Activated CD8-positive, alpha-beta T cell treated with anti-CD3 and anti-CD28 coated beads for 36 hours (primary cell): ENCODE measurements at regions not wholly inside any gene's neighbourhood (a gene's known extent, or its start where the extent isn't known, plus 50 kb on each side); places are given as distances from the start of the nearest gene placed in this dataset.

ENCODE experiments used
- ATAC-seq: fragments of 200-7000 bp; cut with Tn5 transposase; one replicate; pipeline ENCODE4 v1.10.0; 2021; ENCODE audit warnings: mild to moderate bottlenecking, moderate library complexity
- CTCF ChIA-PET: fragments of 350-600 bp; sonication (Branson Sonifier 250); formaldehyde crosslinking; loops from one replicate; lab custom pipeline; 2021; ENCODE audit warnings: antibody characterized with exemption; lab: Charles Lee
- POLR2A ChIA-PET: fragments of 350-600 bp; sonication (Branson Sonifier 250); formaldehyde crosslinking; loops from one replicate; lab custom pipeline; 2021; ENCODE audit warnings: antibody characterized with exemption; lab: Charles Lee
- DNase-seq: peaks from one replicate; pipeline ENCODE4 v3.0.0-alpha.2; 2020
- H3K27ac Mint-ChIP-seq: one replicate; pipeline ENCODE4 v1.8.0; 2021; ENCODE audit warnings: mild to moderate bottlenecking, mixed read lengths
- H3K27me3 Mint-ChIP-seq: one replicate; pipeline ENCODE4 v1.8.0; 2021; ENCODE audit warnings: mixed read lengths
- H3K36me3 Mint-ChIP-seq: one replicate; pipeline ENCODE4 v1.8.0; 2021; ENCODE audit warnings: low read depth, mixed read lengths
- H3K4me1 Mint-ChIP-seq: one replicate; pipeline ENCODE4 v1.8.0; 2021; ENCODE audit warnings: low read depth, mixed read lengths
- H3K4me3 Mint-ChIP-seq: one replicate; pipeline ENCODE4 v1.8.0; 2021; ENCODE audit warnings: mild to moderate bottlenecking, moderate library complexity, mixed read lengths
- H3K9me3 Mint-ChIP-seq: one replicate; pipeline ENCODE4 v1.8.0; 2021; ENCODE audit warnings: mixed read lengths
- intact Hi-C: fragments of 100-400 bp; cut with micrococcal nuclease; formaldehyde crosslinking; loops from one replicate; pipeline ENCODE4 v1.10.0; 2022
- TF ChIP-seq, protein P1 (sequence below): fragments of 200-600 bp; IDR thresholded peaks from one replicate; pipeline ENCODE4 v1.8.0; 2022; ENCODE audit warnings: antibody characterized with exemption, mild to moderate bottlenecking

- TF ChIP-seq, protein P1, sequence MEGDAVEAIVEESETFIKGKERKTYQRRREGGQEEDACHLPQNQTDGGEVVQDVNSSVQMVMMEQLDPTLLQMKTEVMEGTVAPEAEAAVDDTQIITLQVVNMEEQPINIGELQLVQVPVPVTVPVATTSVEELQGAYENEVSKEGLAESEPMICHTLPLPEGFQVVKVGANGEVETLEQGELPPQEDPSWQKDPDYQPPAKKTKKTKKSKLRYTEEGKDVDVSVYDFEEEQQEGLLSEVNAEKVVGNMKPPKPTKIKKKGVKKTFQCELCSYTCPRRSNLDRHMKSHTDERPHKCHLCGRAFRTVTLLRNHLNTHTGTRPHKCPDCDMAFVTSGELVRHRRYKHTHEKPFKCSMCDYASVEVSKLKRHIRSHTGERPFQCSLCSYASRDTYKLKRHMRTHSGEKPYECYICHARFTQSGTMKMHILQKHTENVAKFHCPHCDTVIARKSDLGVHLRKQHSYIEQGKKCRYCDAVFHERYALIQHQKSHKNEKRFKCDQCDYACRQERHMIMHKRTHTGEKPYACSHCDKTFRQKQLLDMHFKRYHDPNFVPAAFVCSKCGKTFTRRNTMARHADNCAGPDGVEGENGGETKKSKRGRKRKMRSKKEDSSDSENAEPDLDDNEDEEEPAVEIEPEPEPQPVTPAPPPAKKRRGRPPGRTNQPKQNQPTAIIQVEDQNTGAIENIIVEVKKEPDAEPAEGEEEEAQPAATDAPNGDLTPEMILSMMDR: no peak
- POLR2A ChIA-PET: no interaction called here
- CTCF ChIA-PET: no interaction called here
- Mint-ChIP-seq H3K27ac (no peak overlapping the region), H3K4me3 (no peak overlapping the region), H3K36me3 (no peaks in the 10 kb centered on the region), H3K27me3 (peaks cover 3% of the 10 kb centered on the region), H3K9me3 (peaks cover 2% of the 10 kb centered on the region), H3K4me1 (no peaks in the 10 kb centered on the region)
- no peak for ATAC-seq
- intact Hi-C loops: no loop called here
- no peak for DNase-seq
Observed at GRCh38 chr1:222079566-222079965, 337.7 kb upstream of the DUSP10 start.

DNA sequence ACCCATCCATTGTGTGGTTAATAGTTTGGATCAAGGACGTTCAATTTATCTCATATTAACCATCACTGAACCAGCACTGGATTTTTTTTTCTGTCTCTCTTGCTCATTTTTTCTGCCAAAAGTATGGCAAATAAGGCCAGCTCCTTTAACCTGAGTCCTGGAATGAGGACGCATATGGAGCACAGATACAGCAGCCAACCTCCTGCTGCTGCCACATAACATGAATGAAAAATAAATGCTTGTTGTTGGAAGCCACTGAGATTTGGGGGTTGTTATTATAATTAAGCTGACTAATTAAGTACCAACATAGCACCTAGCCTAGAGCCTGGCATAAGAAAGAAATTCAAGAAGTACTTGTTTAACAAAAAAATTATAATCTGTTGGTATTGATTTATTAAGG, 335.3 kb upstream of the DUSP10 start:
- Mint-ChIP-seq H3K27me3 (peaks cover 7% of the 10 kb centered on the region), H3K27ac (no peak overlapping the region), H3K4me1 (no peaks in the 10 kb centered on the region), H3K9me3 (no peaks in the 10 kb centered on the region), H3K36me3 (no peaks in the 10 kb centered on the region), H3K4me3 (no peak overlapping the region)
- TF ChIP-seq, protein P1: no peak
- ChIA-PET CTCF (no interaction called here), POLR2A (no interaction called here)
- ATAC-seq (no peak), DNase-seq (no peak)
- intact Hi-C loops: no loop called here

GRCh38 chr1:222074317-222074716, 332.4 kb upstream of the DUSP10 start:
- TF ChIP-seq, protein P1: no peak
- no peaks in the 10 kb centered on the region for H3K4me1 Mint-ChIP-seq
- H3K27ac Mint-ChIP-seq: no peak overlapping the region
- POLR2A ChIA-PET: no interaction called here
- no peaks in the 10 kb centered on the region for H3K36me3 Mint-ChIP-seq
- no peak for DNase-seq
- CTCF ChIA-PET: interaction anchor here (0.6 kb wide), 1 partner anchor 183 kb away, joined by 3 read pairs; no protein-coding TSS in a partner anchor
- H3K9me3 Mint-ChIP-seq: no peaks in the 10 kb centered on the region
- intact Hi-C loops: no loop called here
- ATAC-seq: no peak
- peaks cover 7% of the 10 kb centered on the region for H3K27me3 Mint-ChIP-seq
- H3K4me3 Mint-ChIP-seq: no peak overlapping the region

DNA sequence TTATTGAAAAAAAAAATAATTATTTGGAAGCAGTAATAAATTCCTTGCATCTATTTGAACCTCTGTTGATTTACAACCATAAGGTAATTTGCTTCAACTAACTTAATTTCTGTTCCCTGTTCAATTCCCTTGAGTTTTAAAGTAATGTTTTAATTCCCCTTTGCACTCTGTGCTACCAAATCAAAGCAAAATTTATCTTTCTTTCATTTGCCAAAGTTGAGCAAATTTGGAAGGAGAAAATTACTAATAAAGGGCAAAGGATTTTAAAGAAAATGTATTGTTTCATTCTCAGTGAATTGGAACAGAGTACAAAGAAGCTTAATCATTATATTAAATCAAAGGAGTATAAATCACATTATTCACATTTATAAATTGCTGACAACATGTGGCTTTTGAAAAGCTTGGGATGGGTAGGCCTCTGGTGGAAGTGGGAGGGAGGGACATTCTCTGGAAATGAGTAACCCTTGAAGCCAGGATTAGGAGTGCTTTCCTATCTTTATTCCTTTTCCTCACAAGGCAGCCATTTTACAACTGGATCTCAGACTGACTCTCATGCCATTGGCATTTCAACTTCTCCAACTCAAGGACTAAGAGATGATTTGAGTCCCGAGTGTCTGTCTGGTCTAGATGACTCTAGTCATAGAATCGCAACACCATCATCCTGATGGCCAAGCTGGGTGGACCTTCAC, 331.6 kb upstream of the DUSP10 start:
- no peaks in the 10 kb centered on the region for H3K9me3 Mint-ChIP-seq
- H3K4me3 Mint-ChIP-seq: no peak overlapping the region
- POLR2A ChIA-PET: no interaction called here
- DNase-seq (no peak), ATAC-seq (no peak)
- CTCF ChIA-PET: interaction anchor here (0.6 kb wide), 1 partner anchor 184 kb away, joined by 3 read pairs; no protein-coding TSS in a partner anchor
- intact Hi-C loops: no loop called here
- no peaks in the 10 kb centered on the region for H3K4me1 Mint-ChIP-seq
- no peak overlapping the region for H3K27ac Mint-ChIP-seq
- no peaks in the 10 kb centered on the region for H3K36me3 Mint-ChIP-seq
- TF ChIP-seq, protein P1: no peak
- peaks cover 7% of the 10 kb centered on the region for H3K27me3 Mint-ChIP-seq

- no peak for ATAC-seq
- DNase-seq: no peak
- POLR2A ChIA-PET: no interaction called here
- H3K4me3 Mint-ChIP-seq: no peak overlapping the region
- H3K27me3 Mint-ChIP-seq: peaks cover 7% of the 10 kb centered on the region
- TF ChIP-seq, protein P1: no peak
- H3K36me3 Mint-ChIP-seq: no peaks in the 10 kb centered on the region
- H3K27ac Mint-ChIP-seq: no peak overlapping the region
- intact Hi-C loops: no loop called here
- no peaks in the 10 kb centered on the region for H3K9me3 Mint-ChIP-seq
- CTCF ChIA-PET: interaction anchor here (1.8 kb wide), 1 partner anchor 25 kb away, joined by 7 read pairs; no protein-coding TSS in a partner anchor
- no peaks in the 10 kb centered on the region for H3K4me1 Mint-ChIP-seq
Observed at GRCh38 chr1:222071387-222071786, 329.5 kb upstream of the DUSP10 start.
